K562 (cell line): ENCODE measurements at regions not wholly inside any gene's neighbourhood (a gene's known extent, or its start where the extent isn't known, plus 50 kb on each side); places are given as distances from the start of the nearest gene placed in this dataset.

Experiments
- ATAC-seq: fragments of 200-7000 bp; cut with Tn5 transposase; 3 replicates; pipeline ENCODE4 v1.9.1; 2020; ENCODE audit warnings: moderate library complexity
- BruUV-seq: library from RNA; stranded (reverse); fragments of 400-500 nt; replicated peaks from 2 replicates; lab custom pipeline; 2021; lab: Mats Ljungman, UMichigan
- CTCF ChIA-PET: fragments of 300-600 bp; formaldehyde crosslinking; extraction: SDS; loops from one replicate; lab custom pipeline; 2021; ENCODE audit warnings: low intra/inter-chr PET ratio; lab: Yijun Ruan, JAX
- POLR2A ChIA-PET: fragments of 300-600, 350-650 bp; sonication (Branson Sonifier 250); formaldehyde crosslinking; extraction: SDS; loops from one replicate; lab custom pipeline; 2021; ENCODE audit warnings: antibody characterized with exemption, inconsistent platforms; lab: Yijun Ruan, JAX
- DNase-seq, 4 experiments: peaks; one replicate each; pipeline versions ENCODE4 v3.0.0 to v3.0.0-alpha.2; 2011 to 2018; ENCODE audit warnings: low spot score in 3 of 4, mixed read lengths in 3 of 4; ENCODE audit errors: extremely low read depth in 1 of 4
- FAIRE-seq: peaks from 2 replicates; lab custom pipeline; 2011; peaks lifted over from hg19 to GRCh38; lab: Jason Lieb, UNC
- H2AFZ ChIP-seq: 2 replicates; pipeline ENCODE4 v1.6.0; 2011; ENCODE audit warnings: low read depth, low read length, control low read depth, inconsistent platforms
- H3K27ac ChIP-seq: fragments of 200-600 bp; 3 replicates; pipeline ENCODE4 v1.8.0; 2011; ENCODE audit warnings: low read depth, mild to moderate bottlenecking, control low read depth, inconsistent platforms, low read length, moderate library complexity, mixed read lengths; ENCODE audit errors: extremely low read depth
- H3K27me3 ChIP-seq, 2 experiments: fragments of 300-600 bp in 1 of 2; 2 replicates in 1 of 2; 3 replicates in 1 of 2; pipeline versions ENCODE4 v1.6.0 to v1.8.0; 2011; ENCODE audit warnings: inconsistent platforms in 2 of 2, low read length in 2 of 2, mild to moderate bottlenecking in 1 of 2, mixed read lengths in 1 of 2, moderate library complexity in 1 of 2; ENCODE audit not compliant: control insufficient read depth in 2 of 2, insufficient read depth in 2 of 2
- H3K36me3 ChIP-seq: fragments of 300-600 bp; 3 replicates; pipeline ENCODE4 v1.8.0; 2011; ENCODE audit warnings: mild to moderate bottlenecking, low read length, inconsistent platforms; ENCODE audit not compliant: control insufficient read depth, insufficient read depth
- H3K4me1 ChIP-seq, 2 experiments: fragments of 200-600 bp in 1 of 2; replicated peaks in 1 of 2; 2 replicates in 1 of 2; 3 replicates in 1 of 2; pipeline versions ENCODE4 v1.5.1 to v1.8.0; 2011; ENCODE audit warnings: inconsistent platforms in 2 of 2, low read length in 2 of 2, mild to moderate bottlenecking in 1 of 2, mixed read lengths in 1 of 2, moderate library complexity in 1 of 2; ENCODE audit not compliant: control insufficient read depth in 2 of 2, insufficient read depth in 2 of 2
- H3K4me2 ChIP-seq: 2 replicates; pipeline ENCODE4 v1.6.1; 2011; ENCODE audit warnings: low read length, control low read depth, inconsistent platforms, mixed read lengths; ENCODE audit not compliant: insufficient read depth
- H3K4me3 ChIP-seq: fragments of 200-600 bp; sonication (generic), shearing (Covaris generic); 2 replicates; pipeline ENCODE4 v1.5.1; 2016; ENCODE audit warnings: control low read depth, inconsistent platforms
- H3K79me2 ChIP-seq: fragments of 200-600 bp; 3 replicates; pipeline ENCODE4 v1.8.0; 2011; ENCODE audit warnings: low read length, inconsistent platforms; ENCODE audit not compliant: control insufficient read depth, insufficient read depth
- H3K9ac ChIP-seq, 2 experiments: 2 replicates each; pipeline versions ENCODE4 v1.6.0 to v1.6.1; 2011; ENCODE audit warnings: low read depth in 2 of 2, low read length in 2 of 2, control low read depth in 1 of 2, inconsistent platforms in 1 of 2, mild to moderate bottlenecking in 1 of 2, mixed read lengths in 1 of 2; ENCODE audit not compliant: insufficient read depth in 1 of 2
- H3K9me1 ChIP-seq: one replicate; pipeline ENCODE4 v1.6.0; 2011; ENCODE audit warnings: inconsistent platforms, mild to moderate bottlenecking, low read length, moderate library complexity; ENCODE audit not compliant: control insufficient read depth, insufficient read depth
- H3K9me3 ChIP-seq: replicated peaks from 2 replicates; pipeline ENCODE4 v1.5.1; 2011; ENCODE audit warnings: low read depth, low read length, inconsistent platforms; ENCODE audit not compliant: control insufficient read depth, insufficient read depth
- H4K20me1 ChIP-seq: replicated peaks from 2 replicates; pipeline ENCODE4 v1.6.1; 2011; ENCODE audit warnings: low read length, inconsistent platforms, mixed read lengths; ENCODE audit not compliant: control insufficient read depth, insufficient read depth
- EP300 ChIP-seq: IDR thresholded peaks from 2 replicates; pipeline ENCODE4 v1.6.1; 2012; ENCODE audit warnings: low read length, improper control_type of control experiment
- FOXP4 ChIP-seq: sonication (generic); formaldehyde crosslinking; IDR thresholded peaks from 2 replicates; pipeline ENCODE4 v1.8.0; 2022; ENCODE audit warnings: mild to moderate bottlenecking, missing genetic modification reagents, borderline replicate concordance
- HMGXB4 ChIP-seq: sonication (generic); formaldehyde crosslinking; IDR thresholded peaks from 2 replicates; pipeline ENCODE4 v1.8.1; 2023; ENCODE audit warnings: mild to moderate bottlenecking, missing genetic modification reagents
- MAFG ChIP-seq: fragments of 450-650 bp; conservative IDR thresholded peaks from 2 replicates; pipeline ENCODE4 v1.6.1; 2016; ENCODE audit warnings: missing genetic modification characterization, missing compliant biosample characterization
- MNT ChIP-seq, 2 experiments: fragments of 450-650 bp; conservative IDR thresholded peaks; 2 replicates each; pipeline ENCODE4 v1.6.1; 2017; ENCODE audit warnings: mild to moderate bottlenecking in 2 of 2, moderate library complexity in 2 of 2
- NFE2L1 ChIP-seq: fragments of 450-650 bp; IDR thresholded peaks from 2 replicates; pipeline ENCODE4 v1.6.1; 2016; ENCODE audit warnings: missing genetic modification characterization, low read depth, mild to moderate bottlenecking, missing compliant biosample characterization, moderate library complexity, borderline replicate concordance
- PHF8 ChIP-seq: fragments of 200-600 bp; sonication (generic); IDR thresholded peaks from 2 replicates; pipeline ENCODE4 v1.6.1; 2012; ENCODE audit warnings: mixed run types, mild to moderate bottlenecking, inconsistent platforms, low read length, moderate library complexity, borderline replicate concordance
- U2AF2 ChIP-seq: fragments of 200-400 bp; formaldehyde crosslinking; optimal IDR thresholded peaks from 2 replicates; pipeline ENCODE3; 2017; ENCODE audit warnings: low read depth, mild to moderate bottlenecking, low read length
- XRCC3 ChIP-seq: fragments of 450-650 bp; IDR thresholded peaks from 2 replicates; pipeline ENCODE4 v1.6.1; 2017; ENCODE audit warnings: mild to moderate bottlenecking, moderate library complexity
- ZNF699 ChIP-seq: fragments of 250-450 bp; sonication (Bioruptor Pico); IDR thresholded peaks from 2 replicates; pipeline ENCODE4 v1.8.0; 2021; ENCODE audit warnings: mild to moderate bottlenecking, moderate library complexity; ENCODE audit not compliant: insufficient replicate concordance
- WGBS: fragments of 100-300 bp; shearing (Covaris generic); methylation state at CpG from one replicate; pipeline ENCODE4 v1.1.6; 2016; ENCODE audit warnings: low coverage, mixed read lengths; ENCODE audit not compliant: insufficient coverage; ENCODE audit errors: missing lambda C conversion rate; 5-methylcytosine and 5-hydroxymethylcytosine counted together
- in situ Hi-C: fragments of 300-500 bp; cut with MboI; formaldehyde crosslinking; loops from 4 replicates; pipeline ENCODE4 v1.15.0; 2018; ENCODE audit warnings: inconsistent platforms, mixed read lengths
- intact Hi-C: fragments of 100-400 bp; cut with micrococcal nuclease; formaldehyde crosslinking; loops from 2 replicates; pipeline ENCODE4 v1.14.2; 2022

GRCh38 chr11:23919455-23919854 lies 577.4 kb upstream of the LUZP2 start:
- no peak overlapping the region for H2AFZ ChIP-seq
- no peaks in the 10 kb centered on the region for H3K9me1 ChIP-seq
- ATAC-seq: no peak
- 0% methylated on average over 2 of the region's 2 CpGs for WGBS
- intact Hi-C loops (no loop called here), in situ Hi-C loops (no loop called here)
- no peak for DNase-seq
- no peaks in the 10 kb centered on the region for H3K9me3 ChIP-seq
- no peaks in the 10 kb centered on the region for H3K79me2 ChIP-seq
- ChIA-PET CTCF (no interaction called here), POLR2A (no interaction called here)
- no peak overlapping the region for H3K27ac ChIP-seq
- H3K4me1 ChIP-seq: no peaks in the 10 kb centered on the region
- FAIRE-seq: no peak
- no peaks in the 10 kb centered on the region for H4K20me1 ChIP-seq
- no TSS peak for BruUV-seq
- TF ChIP-seq U2AF2: no peak
- TF ChIP-seq MAFG (tag): no peak
- TF ChIP-seq XRCC3: no peak
- no peak for TF ChIP-seq NFE2L1 (tag)
- TF ChIP-seq PHF8: no peak
- no peak for TF ChIP-seq EP300
- H3K4me3 ChIP-seq: no peak overlapping the region
- no peaks in the 10 kb centered on the region for H3K36me3 ChIP-seq
- no peaks in the 10 kb centered on the region for H3K27me3 ChIP-seq
- H3K9ac ChIP-seq: no peak overlapping the region
- no peak overlapping the region for H3K4me2 ChIP-seq

- Histone ChIP-seq H3K4me1 (no peaks in the 10 kb centered on the region), H3K27me3 (no peaks in the 10 kb centered on the region), H3K4me2 (no peak overlapping the region), H3K36me3 (no peaks in the 10 kb centered on the region), H2AFZ (no peak overlapping the region), H4K20me1 (no peaks in the 10 kb centered on the region), H3K9ac (no peak overlapping the region), H3K4me3 (no peak overlapping the region), H3K79me2 (no peaks in the 10 kb centered on the region), H3K9me1 (no peaks in the 10 kb centered on the region), H3K27ac (no peak overlapping the region), H3K9me3 (no peaks in the 10 kb centered on the region)
- no peak for FAIRE-seq
- ATAC-seq: no peak
- intact Hi-C loops (no loop called here), in situ Hi-C loops (no loop called here)
- POLR2A ChIA-PET: no interaction called here
- CTCF ChIA-PET: no interaction called here
- no TSS peak for BruUV-seq
- DNase-seq: no peak
- whole genome bisulfite sequencing: 0% methylated on average over 1 of the region's 1 CpG
- TF ChIP-seq MNT (conservative IDR thresholded peaks at IDR 0.05): no peak
- TF ChIP-seq HMGXB4 (CRISPR knock-in tag): no peak
- no peak for TF ChIP-seq FOXP4 (CRISPR knock-in tag)
- no peak for TF ChIP-seq ZNF699 (CRISPR knock-in tag)
Measured at GRCh38 chr11:23923357-23923756, 573.5 kb upstream of the LUZP2 start.
